AG09319 (cell line): ENCODE measurements at regions not wholly inside any gene's neighbourhood (a gene's known extent, or its start where the extent isn't known, plus 50 kb on each side); places are given as distances from the start of the nearest gene placed in this dataset.

ENCODE experiments used
- DNase-seq: peaks from one replicate; pipeline ENCODE4 v3.0.0-alpha.2; 2010; ENCODE audit warnings: low read depth; ENCODE audit errors: extremely low read depth
- CTCF ChIP-seq: IDR thresholded peaks from 2 replicates; pipeline ENCODE4 v1.5.1; 2011; ENCODE audit warnings: low read depth, mild to moderate bottlenecking, inconsistent platforms, low read length, moderate library complexity

DNA sequence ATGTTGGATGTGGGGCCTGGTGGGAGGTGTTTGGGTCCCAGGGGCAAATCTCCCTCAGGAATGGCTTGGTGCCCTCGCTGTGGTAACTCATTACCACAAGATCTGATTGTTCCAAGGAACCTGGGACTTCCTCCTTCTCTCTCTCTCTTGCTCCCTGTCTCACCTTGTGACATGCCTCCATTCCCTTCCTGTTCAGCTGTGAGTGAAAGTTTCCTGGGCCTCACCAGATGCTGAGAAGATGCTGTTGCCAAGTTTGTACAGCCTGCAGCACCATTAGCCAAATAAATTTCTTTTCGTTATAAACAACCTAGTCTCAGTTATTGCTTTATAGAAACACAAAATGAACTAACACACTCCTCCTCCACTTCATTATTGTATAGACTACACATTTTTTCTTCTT, 759.8 kb upstream of the MDGA2 start:
- no peak for DNase-seq
- no peak for TF ChIP-seq CTCF

DNA sequence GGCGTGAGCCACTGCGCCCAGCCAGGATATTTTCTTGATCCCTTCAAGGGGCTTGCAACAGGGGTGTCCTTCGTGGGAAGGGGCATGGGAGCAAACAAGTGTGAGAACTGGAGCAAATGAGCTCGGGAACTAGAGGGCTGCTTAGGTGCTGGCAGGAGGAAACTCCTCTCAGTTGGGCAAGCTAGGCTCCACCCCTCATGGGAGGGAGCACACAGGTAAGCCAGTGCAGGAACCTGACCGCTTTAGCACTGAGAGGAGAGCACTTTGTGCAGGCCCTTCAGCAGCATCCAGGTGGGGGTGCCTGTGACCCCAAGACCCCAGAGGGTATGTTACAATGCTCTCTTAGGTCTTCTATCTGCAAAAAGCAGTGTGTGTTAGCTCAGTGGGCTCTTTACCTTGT, 755.4 kb upstream of the MDGA2 start:
- no peak for DNase-seq
- TF ChIP-seq CTCF = no peak

- TF ChIP-seq CTCF = no peak
- DNase-seq = no peak
These were observed 754.1 kb upstream of the MDGA2 start for GRCh38 chr14:48429512-48429911.

DNA sequence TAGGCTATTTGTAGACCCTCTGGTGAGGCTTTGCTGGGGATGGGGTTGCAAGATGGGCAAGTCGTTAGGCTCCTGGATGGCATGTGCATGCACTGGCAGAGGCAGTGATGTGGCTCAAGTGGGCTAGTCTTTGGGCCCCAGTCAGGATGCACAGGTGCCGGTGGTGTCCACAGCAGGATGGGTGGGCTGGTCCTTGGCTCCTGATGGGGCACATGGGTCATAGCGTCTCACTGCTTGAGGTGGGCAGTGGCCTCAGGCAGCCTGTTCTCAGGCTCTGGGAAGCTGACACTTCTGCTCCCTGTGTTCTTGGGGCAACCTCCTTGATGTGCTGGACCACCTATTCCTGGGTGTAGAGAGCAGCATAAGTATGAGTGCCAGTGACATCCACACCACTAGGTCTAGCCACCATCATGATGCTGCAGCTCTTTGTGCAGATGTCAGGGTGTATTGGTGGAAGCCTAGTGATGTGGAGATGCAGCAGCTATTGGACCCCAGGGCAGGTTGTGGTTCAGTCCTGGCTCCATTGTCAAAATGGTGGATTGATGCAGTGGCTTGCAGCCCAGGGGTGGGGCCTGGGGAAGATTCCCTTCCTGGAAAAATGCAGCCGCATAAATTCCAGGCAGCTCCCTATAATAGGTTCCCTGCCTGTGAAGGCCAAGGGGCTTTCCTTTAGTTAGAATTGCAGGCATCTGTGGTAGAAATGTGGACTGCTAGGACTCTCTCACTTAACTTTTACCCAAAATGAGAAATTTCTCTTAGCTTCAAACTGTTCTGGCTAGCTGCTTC, 742.5 kb upstream of the MDGA2 start:
- TF ChIP-seq CTCF = no peak
- no peak for DNase-seq

DNA sequence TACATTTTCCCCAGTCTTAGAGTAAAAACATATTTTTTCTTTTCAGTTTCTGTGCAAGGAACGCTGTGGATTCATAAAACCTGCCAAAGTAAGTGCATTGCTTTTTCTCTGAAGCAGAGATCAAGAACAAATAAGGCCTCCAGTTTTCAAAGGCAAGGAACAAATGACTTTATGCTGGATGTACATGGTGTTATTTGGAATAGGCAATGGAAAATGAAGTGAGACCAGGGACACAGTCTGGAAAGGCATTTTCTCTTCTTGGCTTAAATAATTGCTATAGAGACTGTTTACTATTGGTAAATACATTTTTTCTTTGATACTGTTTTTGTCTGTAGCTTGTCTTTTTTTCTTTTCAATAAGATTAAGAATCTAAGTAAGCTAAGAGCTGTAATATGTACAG, 725.9 kb upstream of the MDGA2 start:
- no peak for DNase-seq
- TF ChIP-seq CTCF = no peak

- DNase-seq = no peak
- no peak; the same call in 1 of the 2 replicates for TF ChIP-seq CTCF
These were observed 723.4 kb upstream of the MDGA2 start for GRCh38 chr14:48398675-48399282.

DNA sequence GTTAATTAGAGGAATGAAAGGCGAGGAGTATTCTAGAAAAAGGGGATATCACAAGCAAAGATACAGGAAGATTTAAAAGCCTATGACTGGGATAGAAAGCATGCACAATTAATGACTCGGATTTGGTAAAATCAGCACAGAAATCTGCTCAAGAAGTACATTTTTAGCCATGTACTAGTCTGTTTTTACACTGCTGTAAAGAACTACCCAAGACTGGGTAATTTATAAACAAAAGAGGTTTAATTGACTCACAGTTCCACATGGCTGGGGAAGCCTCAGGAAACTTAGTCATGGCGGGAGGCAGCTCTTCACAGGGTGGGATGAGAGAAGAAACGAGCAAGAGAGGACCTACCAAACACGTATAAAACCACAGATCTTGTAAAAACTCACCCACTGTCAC, 716.3 kb upstream of the MDGA2 start:
- TF ChIP-seq CTCF = no peak
- no peak for DNase-seq
